Stimulated activated CD8-positive, alpha-beta memory T cell treated with anti-CD3 and anti-CD28 coated beads, Interleukin-4, amount 100 ng/mL, for 24 hours (primary cell): ENCODE measurements at regions not wholly inside any gene's neighbourhood (a gene's known extent, or its start where the extent isn't known, plus 50 kb on each side); places are given as distances from the start of the nearest gene placed in this dataset.

Experiments
- DNase-seq: peaks from one replicate; pipeline ENCODE4 v3.0.0-alpha.2; 2020; ENCODE audit warnings: low read depth

DNA sequence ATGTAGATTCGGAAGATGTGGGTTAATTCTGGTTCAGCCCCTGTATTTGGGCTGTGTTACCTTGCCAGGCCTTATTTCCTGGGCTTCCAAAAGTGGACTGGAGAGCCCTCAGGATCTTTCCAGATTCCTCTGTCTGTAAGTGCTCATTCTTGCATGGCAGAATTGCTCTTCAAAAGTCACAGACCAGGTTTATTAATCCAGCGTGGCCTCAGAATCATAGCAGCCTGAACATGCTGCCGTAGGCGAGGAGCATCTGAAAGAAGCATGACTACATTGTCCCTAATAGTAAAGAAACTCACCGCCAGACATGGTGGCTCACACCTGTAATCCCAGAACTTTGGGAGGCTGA lies 307.8 kb downstream of the GADD45G start:
- DNase-seq, result no peak

DNA sequence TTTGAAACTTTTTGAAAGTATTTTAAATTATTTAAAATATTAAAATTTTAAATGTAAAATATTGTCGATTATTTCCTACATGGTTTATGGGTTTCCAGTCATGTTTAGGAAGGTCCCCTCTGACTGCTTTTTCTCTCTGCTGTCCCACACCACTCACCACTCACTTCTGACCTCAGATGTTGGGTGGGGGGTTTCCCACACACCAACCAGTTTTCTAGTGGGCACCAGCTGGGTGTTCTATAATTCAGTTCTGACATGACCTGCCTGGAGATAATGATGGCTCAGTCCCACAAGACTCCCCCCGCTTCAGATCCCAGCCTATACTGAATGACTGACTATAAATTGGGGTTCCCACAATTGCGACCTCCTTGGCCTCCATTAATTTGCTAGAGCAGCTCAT lies 310.4 kb downstream of the GADD45G start:
- no peak for DNase-seq

DNA sequence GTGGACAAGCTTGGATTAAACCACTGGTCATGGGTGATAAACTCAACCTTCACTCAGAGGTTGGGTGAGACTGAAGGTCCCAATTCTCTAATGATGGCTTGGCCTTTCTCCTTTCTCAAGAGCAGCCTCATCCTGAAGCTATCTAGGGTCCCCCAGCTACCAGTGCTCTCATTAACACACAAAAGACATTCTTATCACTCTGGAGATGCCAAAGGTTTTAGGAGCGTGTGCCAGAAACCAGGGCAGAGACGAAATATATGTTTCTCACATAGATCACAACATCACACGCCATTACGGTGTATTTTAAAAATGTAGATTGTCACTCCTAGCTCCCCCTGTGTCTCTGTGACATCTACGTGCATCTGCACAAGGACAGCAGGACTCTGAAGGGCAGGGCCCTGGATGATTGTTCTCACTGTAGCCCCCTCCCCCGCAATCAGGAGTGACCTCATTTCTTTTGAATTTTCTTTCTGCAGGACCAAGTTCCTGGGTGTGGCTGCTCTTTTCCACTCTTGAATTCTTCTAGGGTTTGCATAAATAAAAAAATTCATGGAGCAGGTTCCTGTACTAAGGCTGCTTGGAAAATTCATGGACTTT lies 311.3 kb downstream of the GADD45G start:
- DNase-seq, result no peak

DNA sequence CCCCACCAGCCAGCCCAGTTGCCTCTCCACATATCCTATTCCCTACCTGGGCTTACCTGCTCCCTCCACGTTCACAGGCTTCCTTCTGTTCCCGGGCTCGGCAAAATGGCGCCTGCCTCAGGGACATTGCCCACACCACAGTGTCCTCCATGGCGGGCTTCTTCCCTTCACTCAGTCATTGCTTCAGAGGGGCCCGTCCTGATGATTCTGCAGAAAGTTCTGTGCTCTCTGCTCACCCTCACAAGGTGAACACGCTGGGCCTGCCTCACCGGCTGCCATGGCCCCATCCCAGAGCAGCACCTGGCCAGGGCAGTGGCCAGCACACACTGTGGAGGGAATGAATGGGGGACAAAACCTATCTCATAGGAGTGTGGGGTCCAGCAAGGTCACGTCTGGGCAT lies 313.0 kb downstream of the GADD45G start:
- no peak for DNase-seq

DNA sequence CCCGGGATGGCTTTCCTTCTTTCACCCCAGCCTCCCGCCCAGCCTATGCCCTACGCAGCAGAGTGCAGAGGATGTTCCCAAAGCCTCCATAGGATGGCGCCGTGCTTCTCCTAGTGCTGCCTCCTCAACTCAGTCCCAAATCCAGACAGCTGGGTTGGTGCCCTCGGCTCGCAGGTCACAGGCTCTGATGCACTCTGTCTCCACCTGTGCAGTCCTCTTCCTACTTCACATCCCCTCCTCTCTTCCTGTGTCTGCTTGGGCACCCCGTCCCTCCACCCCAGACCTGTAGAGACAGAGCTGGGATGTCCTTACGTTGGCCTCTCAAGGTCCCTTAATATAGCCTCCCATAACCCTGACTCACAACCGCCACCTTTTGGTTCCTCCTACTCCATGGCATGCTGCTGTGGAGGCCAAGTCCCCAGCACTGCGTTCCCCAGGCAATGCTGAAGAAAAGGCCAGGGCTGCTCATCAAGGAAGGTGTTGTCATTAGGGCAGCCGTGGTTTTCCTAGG lies 314.4 kb downstream of the GADD45G start:
- DNase-seq, result no peak

DNA sequence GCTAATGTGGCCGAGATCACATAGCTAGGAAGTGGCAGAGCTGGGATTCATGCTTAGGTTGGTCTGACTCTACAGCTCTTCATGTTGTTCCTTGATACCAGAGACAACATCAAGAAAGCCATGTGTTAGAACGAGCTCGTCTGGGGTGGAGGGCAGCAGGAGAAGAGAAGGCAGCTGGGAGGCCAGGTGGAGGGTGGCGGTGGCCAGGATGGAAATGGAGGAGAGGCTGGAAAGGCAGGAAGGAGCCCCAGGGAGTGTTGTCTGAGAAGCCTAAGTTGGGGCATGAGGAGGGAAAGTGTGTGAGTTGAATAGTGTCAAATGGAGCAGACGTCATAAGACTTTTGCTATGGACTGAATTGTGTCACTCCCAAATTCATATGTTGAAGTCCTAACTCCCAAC lies 315.3 kb downstream of the GADD45G start:
- no peak for DNase-seq

DNA sequence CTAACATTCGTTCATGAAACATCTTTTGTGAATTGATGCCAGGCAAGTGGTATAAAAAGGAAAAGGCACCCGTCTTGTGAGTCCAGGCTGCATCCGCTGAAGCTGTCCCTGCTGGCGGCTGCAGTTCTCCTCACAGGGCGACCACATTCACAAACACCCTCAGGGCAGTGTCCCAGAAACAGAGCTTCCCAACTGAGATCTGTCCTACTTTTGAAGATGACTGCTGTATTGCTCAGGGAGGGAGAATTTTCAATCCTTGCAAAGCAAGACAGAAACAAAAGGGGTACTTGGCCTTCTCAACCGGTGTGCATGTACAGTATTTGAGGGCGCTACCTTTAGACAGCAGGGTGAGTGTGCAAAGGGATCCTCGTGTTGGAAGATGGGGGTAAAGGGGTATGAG lies 316.1 kb downstream of the GADD45G start:
- no peak for DNase-seq

DNA sequence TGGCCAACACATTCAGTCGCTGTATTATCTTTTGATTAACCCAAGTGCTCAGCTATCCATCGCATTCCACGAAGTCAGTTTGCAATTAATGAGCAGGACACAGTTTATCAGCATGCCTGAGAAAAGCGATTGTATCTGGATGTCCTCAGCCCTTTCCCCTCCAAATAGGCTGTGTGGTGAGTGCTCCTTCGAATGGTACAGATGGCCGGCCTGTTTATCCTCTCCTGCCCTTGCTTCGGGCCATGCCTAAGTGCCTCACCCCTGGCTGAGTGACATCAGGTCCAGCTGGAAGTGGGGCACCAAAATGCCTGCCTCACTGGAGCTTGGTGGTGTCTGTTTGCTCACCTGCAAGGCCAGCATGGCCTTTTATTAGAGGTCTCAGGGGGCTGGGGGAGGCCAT lies 317.3 kb downstream of the GADD45G start:
- DNase-seq, result no peak

DNA sequence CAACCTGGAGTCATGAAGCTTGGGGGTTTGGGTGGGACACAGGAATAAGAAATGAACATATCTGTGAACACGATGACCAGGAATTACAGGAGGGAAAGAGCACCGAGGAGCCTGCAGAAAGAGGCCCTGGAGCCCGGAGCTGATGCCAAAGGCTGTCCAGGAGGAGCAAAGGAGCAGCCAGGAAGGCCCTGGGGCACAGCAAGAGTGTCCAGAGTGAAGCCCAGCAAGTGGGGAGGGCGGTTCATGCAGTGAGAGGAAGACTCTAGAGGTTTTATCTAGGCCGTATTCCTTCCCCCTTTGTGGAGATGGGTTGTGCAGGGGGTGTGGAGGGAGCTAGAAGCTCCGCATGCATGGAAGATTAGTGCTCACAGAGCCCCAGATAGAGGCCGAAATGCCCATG lies 318.4 kb downstream of the GADD45G start:
- no peak for DNase-seq

DNA sequence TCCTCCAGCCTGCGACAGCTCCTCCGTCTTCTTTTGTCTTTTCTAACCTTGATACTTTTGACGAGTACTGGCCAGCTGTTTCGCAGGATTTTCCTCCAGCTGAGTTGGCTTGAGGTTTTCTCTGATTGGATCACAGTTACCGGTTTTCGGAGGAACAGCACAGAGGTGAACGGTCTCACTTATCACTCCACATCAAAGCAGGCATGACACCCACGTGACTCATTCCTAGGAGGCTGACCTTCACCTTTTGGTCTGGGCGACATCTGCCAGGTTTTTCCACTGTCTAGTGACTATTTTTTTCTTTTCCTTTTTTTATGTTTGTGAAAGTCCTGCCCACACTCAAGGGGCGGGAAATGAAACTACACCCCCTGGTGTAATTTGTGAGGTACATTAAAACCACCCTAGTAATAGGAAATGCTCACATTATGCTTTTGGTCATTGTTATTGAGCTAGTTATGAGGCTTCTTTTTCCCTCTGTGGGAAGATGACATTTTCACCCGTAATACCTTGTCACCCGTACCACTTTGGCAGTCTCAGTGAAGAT lies 319.2 kb downstream of the GADD45G start:
- peak; percentile 39 for DNase-seq

DNA sequence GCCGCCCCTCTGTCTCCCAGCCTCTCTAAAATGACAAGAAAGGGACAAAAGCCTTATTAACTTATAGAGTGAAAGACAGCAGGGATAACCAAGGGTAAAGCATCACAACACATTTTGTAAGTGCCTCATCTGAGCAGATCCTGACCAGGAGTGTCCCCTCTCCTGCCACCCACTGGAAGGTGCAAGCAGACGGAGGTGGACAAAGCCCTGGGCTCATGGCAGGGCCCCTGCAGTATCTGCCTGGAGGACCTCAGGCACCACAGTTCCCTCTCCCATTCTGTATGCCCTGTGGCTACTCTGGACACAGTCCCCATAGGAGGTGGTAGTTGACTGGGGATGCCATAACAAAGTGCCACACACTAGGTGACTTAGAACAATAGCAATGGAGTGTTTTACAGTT lies 319.8 kb downstream of the GADD45G start:
- no peak for DNase-seq

DNA sequence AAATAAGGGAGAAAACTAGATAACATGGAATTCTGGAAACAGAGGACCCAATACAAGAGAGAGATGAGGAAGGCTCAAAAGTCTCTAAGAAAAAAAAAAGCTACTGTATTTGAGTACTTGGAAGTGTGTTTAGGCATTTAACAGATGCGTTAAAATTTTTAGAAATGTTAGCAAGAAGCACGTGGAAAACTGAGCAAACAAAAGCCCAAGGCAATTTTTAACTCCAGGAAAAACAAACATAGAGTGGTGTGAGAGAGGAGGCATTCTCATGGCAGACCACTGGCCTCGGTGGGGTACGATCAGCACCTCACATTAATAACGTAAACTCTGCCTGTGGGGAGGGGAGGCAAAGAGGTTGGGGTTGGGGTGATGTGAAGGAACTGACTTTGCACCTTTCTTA lies 321.4 kb downstream of the GADD45G start:
- DNase-seq, result no peak

DNA sequence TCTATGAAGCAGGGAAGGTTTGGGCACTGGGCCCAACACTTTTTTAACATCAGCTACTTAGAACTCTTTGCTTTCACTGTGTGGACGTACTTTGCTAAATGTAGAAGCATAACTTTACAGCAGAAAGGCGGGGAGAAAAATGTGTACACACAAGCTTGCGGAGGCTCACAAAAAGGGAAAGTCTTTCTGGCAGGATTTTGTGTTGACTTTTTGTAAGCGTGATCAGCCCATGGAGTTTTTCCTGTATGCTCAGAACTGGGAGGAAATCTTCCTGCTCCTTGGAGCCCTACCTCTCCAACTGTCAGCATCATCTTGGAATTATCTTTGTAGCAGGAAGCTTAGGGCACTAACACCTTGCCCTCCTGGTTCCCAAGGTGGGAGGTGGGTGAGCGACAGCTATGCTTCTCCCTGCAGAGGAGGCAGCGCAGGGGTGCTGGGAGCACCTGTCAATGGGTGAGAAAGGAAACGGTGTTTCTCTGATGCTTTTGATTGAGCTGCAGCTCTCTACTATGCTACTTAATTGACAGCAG lies 321.9 kb downstream of the GADD45G start:
- DNase-seq, result no peak

DNA sequence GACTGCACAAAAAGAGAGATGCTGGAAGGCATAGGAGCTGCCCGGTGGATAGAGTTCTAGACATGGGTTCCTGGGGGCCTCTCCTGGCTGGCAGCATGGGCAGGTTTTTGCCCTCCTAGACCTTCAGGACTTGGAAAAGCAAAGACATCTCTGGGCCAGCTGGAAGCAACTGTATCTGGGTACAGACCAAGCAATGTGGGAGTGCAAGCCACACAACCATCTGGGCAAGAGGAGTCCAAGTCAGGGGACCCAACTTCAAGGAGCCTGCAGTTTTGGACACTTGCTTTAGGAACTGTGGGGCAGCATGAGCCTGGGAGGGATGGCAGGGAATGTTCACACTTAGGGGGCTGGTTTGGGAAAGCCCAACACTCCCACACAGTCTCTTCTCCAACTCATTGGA lies 323.3 kb downstream of the GADD45G start:
- DNase-seq, result no peak

DNA sequence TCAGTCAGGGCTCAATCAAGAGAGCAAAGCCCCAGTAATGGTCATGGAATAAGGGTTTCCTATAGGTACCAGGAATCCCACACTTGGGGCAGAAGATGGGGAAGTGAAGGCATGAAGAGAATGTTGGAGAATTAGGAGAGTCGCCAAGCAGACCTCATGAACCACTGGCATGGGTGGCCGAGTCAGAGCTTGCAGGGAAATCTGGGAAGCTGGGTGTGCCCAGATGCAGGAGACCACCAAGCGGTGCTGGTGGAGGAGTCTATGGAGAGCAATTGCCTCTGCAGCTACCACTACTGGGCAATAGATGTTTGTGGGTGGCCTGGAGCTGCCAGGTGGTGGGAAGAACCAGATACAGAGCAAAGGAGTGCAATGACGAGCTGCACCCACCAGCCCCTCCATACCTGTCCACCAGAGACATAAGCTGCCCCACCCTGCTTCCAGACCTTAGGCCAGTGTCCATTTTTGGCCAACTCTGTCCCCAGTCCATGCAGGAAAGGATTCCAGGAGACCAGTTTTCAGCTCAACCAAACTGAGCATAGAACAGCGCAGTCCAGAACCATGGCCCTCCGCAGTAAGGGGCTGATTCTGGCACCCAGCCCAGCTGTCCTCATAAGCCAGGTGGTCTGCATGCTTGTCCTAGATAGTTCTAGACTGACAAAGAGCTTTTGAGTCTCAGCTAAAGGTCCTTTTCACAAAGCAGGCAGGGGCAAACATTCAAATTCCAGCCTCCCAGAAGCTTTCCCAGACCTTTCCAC lies 323.9 kb downstream of the GADD45G start:
- no peak for DNase-seq

DNA sequence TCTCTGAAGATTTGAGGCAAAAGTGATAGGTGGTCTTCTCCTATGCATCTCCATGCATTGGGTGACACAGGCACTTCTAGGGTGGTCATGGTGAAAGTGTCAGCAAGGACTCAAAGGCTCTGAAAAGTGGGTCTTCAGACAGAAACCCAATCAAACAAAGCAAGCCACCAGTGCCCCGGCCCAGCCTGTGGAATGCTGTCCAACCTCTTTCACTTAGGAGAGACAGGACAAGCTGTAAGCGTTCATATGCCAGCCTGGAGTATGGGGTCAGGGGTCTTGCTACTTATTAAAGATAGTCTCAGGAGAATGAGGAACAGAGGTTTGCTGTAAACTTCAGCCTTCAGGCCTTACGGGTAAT lies 324.5 kb downstream of the GADD45G start:
- DNase-seq, result no peak

DNA sequence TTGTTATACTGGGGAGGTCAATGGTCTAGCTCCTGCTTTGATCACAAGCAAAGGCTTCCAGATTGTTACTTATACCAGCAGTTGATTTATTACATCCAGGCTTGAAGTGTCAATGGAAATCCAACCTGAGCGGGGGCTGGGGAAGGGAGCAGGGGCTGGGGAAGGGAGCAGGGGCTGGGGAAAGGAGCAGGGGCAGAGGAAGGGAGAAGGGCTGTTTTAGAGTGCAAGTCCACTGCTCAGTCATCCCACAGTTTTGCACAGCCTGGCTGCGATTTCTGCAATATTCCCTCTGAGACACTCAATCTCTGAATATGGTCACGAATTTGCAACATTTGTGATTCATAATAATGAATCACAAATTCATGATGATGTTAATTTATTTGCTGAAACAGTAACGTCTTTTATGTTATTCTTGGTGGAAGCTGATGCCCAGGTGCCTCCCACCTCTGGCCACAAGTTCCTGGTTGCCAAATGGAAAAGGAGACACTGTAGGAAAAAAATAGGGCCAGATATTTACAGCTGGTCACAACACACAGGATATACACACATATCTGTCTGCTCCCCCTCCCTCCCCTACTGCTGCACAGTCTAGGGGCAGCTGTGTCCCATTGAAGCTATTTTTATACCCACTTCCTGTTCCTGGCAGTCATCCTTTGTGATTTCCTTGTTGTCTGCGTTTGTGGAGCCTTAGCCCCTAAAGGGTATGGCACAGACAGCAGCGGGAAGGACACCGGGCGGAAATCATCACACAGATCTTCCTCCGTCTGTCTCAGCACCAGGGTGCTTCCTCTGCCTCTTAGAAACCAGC lies 325.1 kb downstream of the GADD45G start:
- no peak for DNase-seq

DNA sequence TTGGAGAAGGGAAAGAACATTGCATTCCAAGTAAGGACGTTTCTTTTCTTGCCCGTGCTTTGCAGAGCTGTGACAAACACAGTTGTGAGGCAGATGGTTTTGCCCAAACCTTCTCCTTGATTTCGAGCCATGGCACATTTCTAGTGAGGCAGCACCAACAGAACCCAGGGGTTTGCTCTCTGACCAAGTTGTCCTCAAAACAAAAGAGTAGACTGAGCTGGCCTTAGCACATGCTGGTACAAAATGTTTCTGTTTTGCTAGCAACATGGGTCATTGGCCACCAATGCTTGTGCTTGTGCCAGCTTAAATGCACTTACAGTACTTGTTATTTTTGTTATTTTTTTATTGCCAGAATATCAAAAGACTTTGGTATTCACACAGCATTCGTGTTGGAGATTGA lies 328.8 kb downstream of the GADD45G start:
- no peak for DNase-seq

DNA sequence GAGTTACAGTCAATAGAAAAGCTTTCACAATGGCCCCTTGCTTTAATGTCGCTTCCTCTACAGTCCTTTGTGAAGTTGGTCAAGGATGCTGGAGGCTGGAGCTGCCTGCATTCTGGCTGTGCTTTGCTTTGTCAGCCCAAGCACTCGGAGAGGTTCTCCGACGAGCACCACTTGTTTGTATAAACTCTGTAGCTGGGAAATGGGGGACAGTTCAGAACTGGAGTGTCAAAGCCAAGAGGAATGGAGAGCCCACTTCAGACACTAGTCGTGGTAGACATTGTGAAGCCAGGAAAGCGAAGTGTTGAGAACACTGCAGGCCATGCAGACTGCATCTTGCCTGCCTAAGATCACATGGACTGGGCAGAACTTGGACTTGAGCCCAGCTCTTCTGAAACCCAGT lies 330.3 kb downstream of the GADD45G start:
- DNase-seq, result no peak

DNA sequence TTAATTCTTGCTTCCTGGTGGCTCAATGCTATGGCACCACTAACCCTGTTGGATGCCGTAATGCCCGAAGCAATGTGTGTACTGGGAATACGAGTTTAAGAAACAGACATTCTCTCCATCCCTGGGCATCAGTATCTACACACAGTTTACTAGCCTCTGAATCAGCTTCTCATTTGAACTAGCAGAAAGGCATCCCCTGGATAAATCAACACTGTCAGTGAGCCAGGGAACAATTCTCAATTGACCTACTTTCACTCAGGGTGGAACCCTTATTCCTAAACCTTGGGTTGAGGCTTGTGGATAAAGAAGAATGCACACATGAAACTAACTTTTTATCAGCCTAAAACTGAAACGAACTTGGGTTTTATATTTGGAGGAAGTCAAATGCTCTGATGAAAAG lies 331.0 kb downstream of the GADD45G start:
- DNase-seq, result no peak

DNA sequence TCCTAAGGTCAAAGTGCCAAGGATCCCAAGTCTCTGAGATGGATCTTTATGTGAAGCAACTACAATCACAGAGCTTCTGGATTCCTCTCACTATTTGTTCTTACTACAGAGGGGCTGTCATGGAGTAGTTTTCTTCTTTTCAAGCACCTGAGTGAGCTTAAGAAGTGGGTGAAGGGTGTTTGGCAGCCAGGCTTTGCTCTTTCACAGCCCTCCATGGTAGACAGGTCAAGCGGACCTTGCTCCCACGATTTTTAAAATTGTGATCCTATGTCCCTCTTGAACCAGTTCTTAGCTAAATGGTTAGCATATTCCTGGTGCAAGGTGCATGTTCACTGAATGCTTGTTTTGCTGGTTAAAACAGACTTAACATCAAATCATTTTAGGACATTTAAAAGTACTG lies 332.2 kb downstream of the GADD45G start:
- DNase-seq, result no peak

DNA sequence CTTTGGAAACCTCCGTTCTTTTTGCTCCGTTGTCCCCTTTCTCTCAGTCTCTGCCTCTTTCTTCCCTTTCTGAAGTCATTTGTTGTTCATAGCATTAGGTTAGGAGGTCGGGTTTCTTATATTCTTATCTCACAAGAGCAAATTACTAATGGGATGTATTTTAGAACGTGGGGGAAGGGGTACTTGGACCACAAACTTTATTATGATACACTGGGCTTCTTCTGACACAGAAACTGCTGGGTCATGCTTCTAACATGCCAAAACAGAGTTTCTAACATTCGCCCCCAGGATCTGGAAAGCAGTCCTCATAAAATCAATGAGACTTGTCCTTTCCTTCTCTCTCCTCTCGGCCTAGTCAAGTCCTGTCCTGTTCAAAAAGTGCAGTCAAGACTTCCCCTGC lies 334.4 kb downstream of the GADD45G start:
- DNase-seq, result no peak
